ENCODE measurements at regions not wholly inside any gene's neighbourhood (a gene's known extent, or its start where the extent isn't known, plus 50 kb on each side); places are given as distances from the start of the nearest gene placed in this dataset.
"Not testable (repeated sequence)": the region's sequence is repeated elsewhere in the genome, so short reads cannot be mapped to it uniquely, and the experiment has no call there.

GRCh38 chr21:10409786-10410185 lies 111.6 kb upstream of the TPTE start:
- not testable (repeated sequence) for DNase-seq (ENCODE audit: low read depth)

- DNase-seq (ENCODE audit: low read depth): not testable (repeated sequence)
Measured at GRCh38 chr21:10410354-10410929, 110.9 kb upstream of the TPTE start.

- DNase-seq (ENCODE audit: low read depth): not testable (repeated sequence)
Measured at GRCh38 chr21:10411776-10412526, 109.4 kb upstream of the TPTE start.

GRCh38 chr21:10412928-10413246 lies 108.5 kb upstream of the TPTE start:
- DNase-seq (ENCODE audit: low read depth): not testable (repeated sequence)

- not testable (repeated sequence) for DNase-seq (ENCODE audit: low read depth)
Measured at GRCh38 chr21:10413247-10414120, 107.9 kb upstream of the TPTE start.

GRCh38 chr21:10414121-10414924 lies 107.1 kb upstream of the TPTE start:
- DNase-seq (ENCODE audit: low read depth): not testable (repeated sequence)

- not testable (repeated sequence) for DNase-seq (ENCODE audit: low read depth)
Measured at GRCh38 chr21:10414925-10415254, 106.5 kb upstream of the TPTE start.

- DNase-seq (ENCODE audit: low read depth): not testable (repeated sequence)
Measured at GRCh38 chr21:10415456-10415855, 105.9 kb upstream of the TPTE start.

GRCh38 chr21:10415859-10416258 lies 105.5 kb upstream of the TPTE start:
- DNase-seq (ENCODE audit: low read depth): not testable (repeated sequence)

- not testable (repeated sequence) for DNase-seq (ENCODE audit: low read depth)
Measured at GRCh38 chr21:10416691-10417447, 104.5 kb upstream of the TPTE start.

GRCh38 chr21:10417551-10418002 lies 103.8 kb upstream of the TPTE start:
- DNase-seq (ENCODE audit: low read depth): not testable (repeated sequence)

GRCh38 chr21:10418250-10419048 lies 102.9 kb upstream of the TPTE start:
- not testable (repeated sequence) for DNase-seq (ENCODE audit: low read depth)

GRCh38 chr21:10421199-10421598 lies 100.2 kb upstream of the TPTE start:
- DNase-seq (ENCODE audit: low read depth): not testable (repeated sequence)

GRCh38 chr21:10421601-10422000 lies 99.8 kb upstream of the TPTE start:
- not testable (repeated sequence) for DNase-seq (ENCODE audit: low read depth)

- not testable (repeated sequence) for DNase-seq (ENCODE audit: low read depth)
Measured at GRCh38 chr21:10424097-10424886, 97.1 kb upstream of the TPTE start.

- not testable (repeated sequence) for DNase-seq (ENCODE audit: low read depth)
Measured at GRCh38 chr21:10424887-10425145, 96.6 kb upstream of the TPTE start.

- DNase-seq (ENCODE audit: low read depth): no peak
Measured at GRCh38 chr21:10425856-10426255, 95.5 kb upstream of the TPTE start.

GRCh38 chr21:10426812-10427211 lies 94.6 kb upstream of the TPTE start:
- DNase-seq (ENCODE audit: low read depth): not testable (repeated sequence)

GRCh38 chr21:10427277-10427676 lies 94.1 kb upstream of the TPTE start:
- DNase-seq (ENCODE audit: low read depth): not testable (repeated sequence)
